NOMO-1 treated with dmso at 0.1 percent for 144 hours (cell line): ENCODE measurements at regions not wholly inside any gene's neighbourhood (a gene's known extent, or its start where the extent isn't known, plus 50 kb on each side); places are given as distances from the start of the nearest gene placed in this dataset.

Source experiments
- DNase-seq: peaks from one replicate; lab custom pipeline; 2025; ENCODE audit not compliant: unreplicated experiment; lab: John Stamatoyannopoulos, UW

DNA sequence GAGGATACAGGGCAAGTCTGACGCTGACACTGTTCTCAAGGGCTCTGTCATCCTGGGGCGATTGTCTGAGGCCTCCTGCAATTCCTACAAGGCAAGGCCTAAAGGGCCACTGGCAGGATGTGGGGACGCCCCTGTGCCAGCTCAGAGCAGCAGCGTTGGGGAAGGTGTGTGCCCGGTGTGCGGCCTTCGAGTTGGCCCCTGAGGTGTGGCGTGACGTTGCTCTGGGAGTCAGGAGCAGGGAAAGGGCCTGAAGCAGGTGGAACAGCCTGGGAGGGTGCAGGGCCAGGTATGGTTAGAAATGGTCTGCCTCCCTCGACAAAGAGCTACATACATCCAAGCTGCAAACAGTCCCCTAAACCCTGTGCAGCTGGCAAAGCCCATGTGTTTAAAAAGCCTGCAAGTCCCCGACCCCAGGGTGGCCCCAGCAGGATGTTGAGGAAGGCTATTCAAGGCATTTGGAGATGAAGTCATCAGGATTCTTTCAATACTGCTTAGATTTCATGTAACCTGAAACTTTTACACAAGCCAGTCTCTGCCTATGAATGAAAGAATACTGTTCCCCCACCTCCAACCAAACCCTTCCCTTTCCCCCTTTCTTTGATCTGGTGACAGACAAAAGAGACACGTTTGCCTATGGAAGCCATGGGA lies 142.5 kb upstream of the TNS3 start:
- no peak for DNase-seq

DNA sequence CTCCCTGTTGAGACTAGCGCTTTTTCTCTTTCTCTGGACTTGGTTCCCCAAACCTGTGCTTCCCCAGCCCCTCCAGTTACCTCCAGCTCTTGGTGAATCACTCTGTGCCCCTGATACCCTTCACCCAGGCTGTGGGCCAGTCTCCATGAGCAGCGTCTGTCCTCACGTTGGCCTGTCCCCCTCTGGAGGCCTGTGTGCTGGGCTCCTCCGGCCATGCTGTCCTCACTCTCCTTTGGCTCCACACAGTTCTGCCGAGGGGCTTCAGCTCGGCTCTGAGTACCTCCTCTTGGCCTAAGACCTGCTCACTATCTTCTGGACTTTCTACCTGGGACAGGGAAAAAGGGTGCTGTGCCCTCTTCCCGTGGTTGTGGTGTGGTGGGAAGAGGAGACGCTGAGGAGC lies 140.2 kb upstream of the TNS3 start:
- no peak for DNase-seq

DNA sequence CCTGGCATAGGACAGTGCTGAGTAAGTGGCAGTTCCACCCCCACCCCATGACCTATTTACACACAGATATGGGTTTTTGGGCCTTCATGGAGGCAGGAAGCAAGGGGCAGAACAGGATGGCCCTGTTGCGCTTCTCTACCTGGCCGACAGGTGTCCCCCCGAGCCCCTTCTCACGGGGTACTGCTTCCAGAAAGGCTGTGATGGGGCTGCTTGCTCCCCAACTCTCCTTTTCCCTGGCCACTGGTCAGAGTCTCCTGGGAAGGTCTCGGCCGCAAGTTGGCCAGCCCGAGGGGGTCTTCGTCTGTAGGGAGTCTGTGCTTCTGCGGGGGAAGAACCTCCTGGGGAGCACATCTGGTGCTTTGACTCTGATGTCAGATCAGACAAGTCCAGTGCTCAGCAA lies 139.8 kb upstream of the TNS3 start:
- DNase-seq: no peak

DNA sequence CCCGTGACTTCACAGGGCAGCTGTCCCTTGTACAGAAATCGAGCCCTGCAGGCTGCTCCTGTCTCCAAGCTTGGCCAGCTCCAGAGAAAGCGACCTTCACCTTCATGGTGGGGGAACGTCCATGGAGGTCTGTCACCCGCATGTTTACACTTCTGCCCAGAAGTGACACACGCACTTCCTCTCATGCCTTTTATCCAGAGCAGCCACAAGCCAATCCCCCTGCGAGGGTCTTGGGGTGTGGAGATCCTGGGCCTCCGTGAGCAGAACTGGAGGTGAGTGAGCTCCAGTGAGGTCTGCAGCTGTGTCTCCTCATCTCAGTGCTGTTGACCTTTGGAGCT lies 139.0 kb upstream of the TNS3 start:
- DNase-seq: no peak

DNA sequence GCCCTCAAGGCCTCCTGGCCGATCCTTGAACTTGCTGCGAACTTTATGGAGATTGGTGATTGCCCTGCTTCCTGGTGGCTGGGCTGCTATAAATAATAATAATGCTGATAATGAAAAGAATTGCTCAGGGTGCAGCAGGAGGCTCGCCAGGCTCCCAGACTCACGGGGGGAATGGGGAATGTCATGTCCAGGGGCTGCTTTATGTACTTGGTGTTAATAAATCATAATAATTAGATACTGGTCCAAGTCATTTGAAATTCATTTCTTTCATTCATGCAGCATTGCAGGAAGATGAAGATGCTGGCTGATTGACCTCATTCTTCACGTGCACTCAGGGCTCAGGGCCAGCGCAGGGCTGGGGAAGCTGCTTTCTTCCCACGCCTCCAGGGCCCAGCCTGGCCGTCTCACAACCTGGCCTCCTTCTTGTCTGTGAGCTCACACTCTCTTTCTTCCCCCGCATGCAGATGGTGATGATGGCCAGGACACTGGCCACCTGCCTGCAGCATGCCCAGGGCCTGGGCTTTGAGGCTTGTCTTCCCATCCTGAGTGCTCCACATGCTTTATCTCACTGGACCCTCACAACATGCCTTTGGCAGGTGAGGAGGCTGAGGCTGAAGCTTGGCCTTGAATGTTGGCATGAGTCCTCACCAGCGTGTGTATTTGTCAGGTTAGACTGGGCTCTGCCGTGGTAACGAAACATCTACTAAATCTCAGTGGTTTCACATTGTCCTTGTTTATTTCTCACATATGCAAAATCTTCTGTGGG lies 138.4 kb upstream of the TNS3 start:
- DNase-seq: no peak

DNA sequence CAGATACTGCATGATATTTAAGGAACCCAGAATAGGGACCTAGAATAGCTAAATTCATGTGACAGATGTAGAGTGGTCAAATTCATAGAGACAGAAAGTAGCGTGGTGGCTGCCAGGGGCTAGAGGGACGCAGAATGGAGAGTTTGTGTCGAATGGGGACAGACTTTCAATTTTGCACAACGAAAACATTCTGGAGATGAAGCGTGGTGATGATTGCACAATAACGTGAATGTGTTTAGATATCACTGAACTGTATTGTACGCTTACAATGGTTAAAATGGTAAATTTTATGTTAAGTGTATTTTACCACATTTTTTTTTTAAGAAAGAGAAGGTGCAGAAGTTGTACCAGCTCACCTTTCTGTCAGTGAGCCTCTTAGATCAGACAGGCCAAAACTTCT lies 137.8 kb upstream of the TNS3 start:
- no peak for DNase-seq

DNA sequence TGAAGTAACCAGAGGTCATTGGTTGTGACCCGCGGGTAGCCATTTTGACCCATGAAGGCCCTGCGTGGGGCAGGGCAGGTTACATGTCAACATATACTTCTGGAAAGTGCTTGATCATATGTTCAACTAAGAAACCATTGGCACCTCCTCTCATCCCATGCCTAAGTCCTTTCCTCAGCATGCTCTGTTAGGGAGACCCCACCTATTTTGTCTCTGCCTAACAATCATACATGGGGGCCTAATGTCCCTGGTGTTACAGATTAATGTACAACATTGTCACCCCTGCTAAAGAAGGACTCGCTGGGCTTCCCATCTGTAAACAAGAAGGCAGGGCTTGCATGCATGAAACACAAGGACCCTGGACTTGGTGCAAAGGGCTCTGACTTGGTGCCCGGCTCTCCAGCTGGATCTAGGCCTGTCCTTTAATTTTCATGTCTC lies 133.7 kb upstream of the TNS3 start:
- DNase-seq: no peak

DNA sequence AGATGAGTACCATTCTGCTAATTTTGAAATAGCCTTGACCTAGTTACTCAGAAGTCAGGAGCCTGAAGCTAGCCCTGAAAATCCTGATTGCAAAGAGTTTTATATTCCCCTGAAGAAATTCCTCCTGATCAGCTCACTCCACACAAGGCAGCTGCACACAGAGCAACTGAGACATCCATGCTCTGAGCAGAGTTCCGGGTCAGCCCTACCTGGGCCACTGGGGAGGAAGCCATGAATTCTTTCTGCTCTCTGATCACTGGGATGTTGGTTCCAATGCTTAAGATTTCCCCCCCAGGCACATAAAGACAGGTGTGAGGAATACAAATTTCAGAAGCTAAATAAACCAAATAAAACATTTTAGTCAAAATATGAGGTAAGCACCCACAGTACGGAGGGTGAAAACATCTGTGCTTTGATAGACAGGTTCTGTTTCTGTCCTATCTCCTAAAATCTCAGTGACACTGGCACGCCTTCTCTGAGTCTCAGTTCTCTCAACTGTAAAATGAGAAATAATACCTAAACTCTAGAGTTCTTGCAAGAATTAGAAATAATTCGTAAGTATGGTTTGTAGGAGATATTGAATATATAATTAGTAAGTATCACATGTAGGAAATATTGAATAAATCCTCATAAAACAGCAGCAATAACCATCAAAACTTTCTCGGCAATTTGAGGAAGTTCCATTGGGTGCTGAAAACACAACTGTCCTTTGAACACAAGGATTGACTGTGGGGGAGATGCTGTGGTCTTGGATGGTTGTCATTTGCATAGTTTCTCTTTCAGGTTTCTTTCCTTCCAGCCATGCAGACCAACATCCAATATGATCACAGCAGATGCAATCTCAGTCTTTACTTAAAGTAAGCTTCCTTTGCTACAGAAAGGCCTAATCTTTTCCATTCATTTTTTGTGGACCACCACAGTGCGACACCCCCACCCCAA lies 133.0 kb upstream of the TNS3 start:
- DNase-seq: no peak

DNA sequence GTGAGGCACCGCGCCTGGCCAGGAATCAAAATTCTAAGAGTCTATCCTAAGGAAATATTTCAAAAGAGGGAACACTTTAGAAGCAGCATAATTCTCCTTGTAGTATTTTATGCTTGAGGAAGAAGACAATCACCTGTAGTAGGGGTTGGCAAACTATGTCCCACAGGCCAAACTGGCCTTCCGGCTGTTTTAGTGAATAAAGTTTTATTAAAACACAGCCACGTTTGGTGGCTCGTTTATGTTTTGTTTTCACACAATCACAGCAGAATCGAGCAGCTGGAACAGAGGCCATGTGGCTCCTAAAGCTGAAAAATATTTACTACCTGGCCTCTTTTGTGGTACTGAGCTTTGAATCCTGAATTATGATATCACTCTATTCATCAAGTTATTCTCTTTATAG lies 131.7 kb upstream of the TNS3 start:
- no peak for DNase-seq

DNA sequence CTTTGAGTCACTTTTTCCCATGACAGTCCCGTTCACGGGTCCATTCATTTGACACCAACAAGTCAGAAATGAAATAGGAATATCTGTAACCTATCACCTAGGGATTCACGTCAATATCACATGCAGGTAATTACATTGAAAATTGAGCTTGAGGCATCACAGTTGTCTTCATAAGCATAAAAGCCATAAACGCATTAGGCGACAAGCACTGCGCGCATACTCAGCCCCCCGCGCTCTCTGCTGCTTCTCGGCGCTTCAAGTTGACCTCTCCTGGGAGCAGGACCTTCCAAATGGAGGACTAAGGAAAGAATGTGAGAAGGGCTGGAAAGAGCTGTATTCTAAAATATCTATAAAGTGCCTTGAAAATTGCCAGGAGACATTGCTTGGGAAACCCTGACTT lies 130.5 kb upstream of the TNS3 start:
- no peak for DNase-seq

DNA sequence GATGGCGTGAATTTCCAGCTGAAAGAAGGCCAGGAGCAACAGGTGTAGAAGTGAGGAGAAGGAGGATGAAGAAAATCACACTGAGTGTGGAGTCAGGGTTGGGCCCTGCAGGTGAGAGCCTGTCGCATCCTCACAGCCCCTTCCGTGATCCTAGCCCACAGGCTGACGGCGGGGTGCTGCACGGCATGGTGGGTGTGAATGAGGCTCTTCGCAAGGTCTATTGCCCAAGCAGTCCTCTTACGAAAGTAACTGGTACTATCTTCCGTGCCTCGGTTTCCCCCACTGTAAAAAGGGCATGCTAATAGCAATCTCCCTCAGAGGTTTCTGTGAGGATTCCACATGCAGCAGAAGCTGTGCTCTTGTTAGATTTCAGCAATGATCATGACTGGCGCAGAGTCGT lies 129.9 kb upstream of the TNS3 start:
- no peak for DNase-seq

DNA sequence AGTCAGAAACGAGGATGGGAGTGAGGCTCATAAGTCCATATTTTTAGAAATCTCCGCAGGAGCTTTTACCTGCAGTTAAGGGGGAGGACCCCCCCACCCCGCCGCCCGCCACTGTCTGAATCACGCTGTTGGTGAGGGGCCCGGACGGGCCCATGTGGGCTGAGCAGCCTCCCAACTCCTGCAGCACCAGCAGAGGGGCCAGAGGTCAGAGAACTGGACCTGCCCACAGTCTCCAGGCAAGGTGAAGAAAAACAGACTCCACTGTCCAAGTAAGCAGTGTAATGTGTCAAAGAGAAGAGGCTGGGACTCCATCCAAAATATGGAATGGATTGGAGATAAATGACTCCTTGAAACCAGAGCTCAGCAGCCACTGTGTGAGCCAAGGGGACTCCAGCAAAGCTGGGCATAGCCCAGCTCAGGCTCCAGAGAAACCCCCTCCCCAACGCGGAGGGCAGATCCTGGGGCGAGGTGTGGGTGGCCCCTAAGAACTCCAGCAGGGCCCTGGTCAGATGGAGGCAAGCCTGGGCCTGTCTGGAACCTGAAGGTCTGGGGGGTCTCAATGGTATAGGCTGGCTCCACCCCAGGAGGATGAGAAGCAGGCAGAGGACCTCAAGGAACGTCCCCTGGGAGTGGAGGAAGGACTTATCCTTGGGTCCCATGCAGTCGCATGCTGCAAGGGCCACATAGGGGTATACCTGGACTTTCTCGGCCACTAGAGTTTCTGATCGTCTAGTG lies 128.5 kb upstream of the TNS3 start:
- DNase-seq: no peak

DNA sequence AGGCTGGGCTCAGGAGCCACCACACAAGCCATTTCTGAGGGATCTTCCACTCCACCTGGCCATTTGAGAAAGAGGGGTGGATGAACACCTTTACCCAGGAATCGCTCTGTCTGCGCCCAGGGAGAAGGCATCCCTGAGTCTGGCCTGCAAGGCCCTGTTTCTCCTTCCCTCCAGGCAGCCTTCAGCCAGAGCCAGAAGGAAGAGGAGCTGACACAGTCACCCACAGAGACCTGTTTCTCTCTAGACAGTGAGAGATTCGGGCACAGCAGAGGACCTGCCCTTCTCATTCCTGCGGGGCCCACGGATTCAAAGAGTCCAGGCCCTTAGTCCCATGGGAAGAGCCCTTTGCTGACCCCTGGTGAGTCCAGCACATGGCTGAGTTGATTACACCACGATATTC lies 127.5 kb upstream of the TNS3 start:
- DNase-seq: no peak

DNA sequence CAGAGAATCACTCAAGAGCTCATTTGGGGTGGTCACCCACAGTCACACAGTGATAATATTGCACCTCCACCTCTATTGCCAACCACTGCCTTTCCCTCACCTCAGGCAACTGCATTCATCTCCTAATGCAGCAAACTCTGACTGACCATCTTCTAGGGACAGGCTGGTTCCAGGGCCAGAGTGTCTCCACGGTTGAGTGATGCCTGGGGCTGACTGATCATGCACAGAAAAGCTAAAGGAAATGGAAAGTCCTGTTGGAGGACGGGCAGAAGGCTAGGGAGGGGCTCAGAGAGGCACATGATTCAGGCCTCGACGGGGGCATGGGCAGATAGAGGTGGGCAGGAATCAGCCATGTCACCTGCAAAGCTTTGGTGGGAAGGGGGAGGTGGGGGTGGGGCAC lies 127.1 kb upstream of the TNS3 start:
- DNase-seq: no peak

DNA sequence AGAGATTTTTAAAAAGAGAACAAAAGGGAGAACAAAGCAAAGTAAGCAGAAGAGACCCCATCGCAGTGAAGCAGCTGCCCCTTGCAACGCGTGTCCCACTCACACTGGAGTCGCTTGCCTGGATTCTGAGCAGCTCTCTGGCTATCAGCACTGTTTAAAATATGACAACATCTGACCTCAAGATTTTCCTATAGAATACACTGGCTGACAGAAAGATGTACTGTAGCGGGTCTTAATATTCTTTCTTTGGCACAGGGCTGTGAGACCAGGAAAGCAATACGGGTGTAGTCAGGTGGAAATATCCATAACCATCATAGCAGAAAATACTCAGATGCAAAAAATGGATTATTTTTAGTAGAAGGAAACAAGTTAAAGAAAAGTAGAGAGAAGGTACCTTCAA lies 125.7 kb upstream of the TNS3 start:
- DNase-seq: no peak

DNA sequence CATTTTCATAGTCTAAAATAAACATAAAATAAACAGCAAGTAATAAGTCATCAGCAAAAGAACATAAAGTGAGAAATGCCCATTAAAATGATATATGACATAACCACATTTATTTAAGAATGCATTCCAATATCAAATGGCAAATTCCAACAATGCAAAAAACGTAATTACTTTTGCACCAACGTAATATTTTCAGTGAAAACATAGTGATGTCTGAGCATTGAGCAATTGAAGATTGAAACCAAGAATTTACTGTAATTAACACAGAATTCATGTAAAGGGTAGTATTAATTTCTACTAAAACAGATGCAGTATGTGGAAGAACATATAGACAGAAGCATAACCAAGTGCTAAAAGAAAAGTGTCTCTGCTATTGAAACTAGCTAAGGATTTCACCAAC lies 123.0 kb upstream of the TNS3 start:
- DNase-seq: no peak

DNA sequence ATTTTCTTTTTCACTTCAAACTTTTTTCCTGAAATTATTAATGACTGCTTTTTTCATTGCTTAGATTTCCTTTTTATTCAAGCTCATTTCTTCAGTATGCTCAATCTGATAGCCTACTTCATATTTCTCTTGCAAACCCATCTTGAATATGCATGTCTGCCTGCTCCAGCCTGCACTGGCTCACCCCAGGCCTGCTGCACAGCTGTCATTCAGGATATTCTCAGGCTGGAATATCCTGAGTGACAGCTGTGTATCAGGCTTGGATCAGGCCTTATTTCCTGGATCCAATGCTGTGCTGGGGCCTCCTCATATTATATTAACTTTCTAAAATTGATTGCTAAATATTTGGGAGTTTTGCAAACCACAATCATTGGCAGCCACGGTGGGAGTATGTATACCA lies 120.2 kb upstream of the TNS3 start:
- DNase-seq: no peak

DNA sequence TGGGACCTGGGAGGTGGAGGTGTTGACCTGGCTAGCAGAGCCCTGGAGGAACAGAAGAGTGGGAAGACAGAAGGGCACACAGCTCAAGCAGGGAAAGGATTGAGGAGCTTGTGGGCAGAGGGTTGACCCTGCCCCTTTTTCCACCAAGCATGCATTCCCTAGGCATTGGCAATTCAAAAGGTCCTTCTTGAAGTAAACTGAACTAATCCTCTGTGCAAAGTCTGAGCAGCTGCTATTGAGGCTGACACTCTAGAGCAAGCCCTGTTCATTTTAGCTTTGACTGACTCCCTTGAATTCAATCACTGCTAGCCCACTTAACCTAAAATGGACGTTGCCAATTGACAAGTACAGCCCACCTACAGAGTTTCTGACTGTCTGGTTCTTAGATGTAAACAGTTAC lies 116.5 kb upstream of the TNS3 start:
- DNase-seq: no peak

DNA sequence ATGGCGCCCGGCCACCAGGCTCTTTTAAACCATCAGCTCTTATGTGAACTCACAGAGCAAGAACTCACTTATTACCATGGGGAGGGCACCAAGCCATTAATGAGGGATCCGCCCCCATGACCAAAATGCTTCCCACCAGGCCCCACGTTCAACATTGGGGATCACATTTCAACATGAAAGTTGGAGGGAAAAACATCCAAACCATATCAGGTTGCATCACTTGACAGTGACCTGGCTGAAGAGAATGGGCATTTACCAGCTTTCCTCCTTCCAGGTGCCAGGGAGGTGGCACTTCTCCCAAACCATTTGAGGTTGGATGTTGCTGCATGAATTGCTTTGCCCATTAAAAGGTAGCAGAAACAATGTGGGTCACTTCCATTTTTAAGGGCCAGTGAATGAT lies 115.6 kb upstream of the TNS3 start:
- DNase-seq: no peak

DNA sequence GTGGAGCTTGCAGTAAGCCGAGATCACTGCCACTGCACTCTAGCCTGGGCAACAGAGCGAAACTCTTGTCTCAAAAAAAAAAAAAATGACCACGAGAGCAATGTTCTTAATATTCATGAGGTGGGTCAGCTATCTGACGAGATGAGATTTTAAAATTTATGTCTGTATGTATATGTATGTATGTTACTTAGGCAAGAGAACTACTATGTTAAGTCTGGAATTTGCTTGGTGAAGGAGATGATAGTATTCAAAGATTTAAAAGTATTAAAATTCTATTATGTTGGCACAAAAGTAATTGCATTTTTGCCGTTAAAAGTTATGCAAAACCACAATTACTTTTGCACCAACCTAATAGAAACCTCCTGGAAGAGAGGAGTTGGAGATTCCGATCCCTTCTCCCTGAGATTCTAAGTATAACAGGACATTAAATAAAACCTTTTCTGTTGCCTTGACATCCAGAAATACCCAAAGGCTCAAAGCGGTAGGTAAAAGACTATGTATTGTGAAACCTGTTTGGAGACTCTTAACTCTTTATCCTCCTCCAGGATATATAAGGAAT lies 114.3 kb upstream of the TNS3 start:
- no peak for DNase-seq

DNA sequence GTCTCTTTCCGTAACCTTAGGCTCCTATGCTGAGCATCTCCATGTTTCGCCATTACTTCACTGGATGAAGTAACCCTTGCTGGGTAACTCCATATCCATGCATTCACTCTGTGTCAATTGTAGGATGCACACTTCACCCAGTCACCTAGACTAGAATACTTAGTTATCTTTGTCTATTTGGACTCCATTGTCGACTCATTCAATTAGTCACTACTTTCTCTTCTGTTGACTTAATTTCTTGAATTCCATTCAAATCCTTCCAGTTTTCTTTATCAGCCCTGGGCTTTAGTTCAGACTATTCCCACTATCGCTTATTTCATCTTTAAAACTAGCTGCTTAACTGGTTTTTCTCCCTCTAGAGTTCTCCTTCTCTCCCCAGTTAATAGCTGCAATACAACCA lies 111.3 kb upstream of the TNS3 start:
- DNase-seq: no peak
